PC-9 (cell line): ENCODE measurements at regions not wholly inside any gene's neighbourhood (a gene's known extent, or its start where the extent isn't known, plus 50 kb on each side); places are given as distances from the start of the nearest gene placed in this dataset.

Source experiments
- BruUV-seq: library from RNA; stranded (reverse); fragments of 400-500 nt; replicated peaks from 2 replicates; lab custom pipeline; 2021; lab: Mats Ljungman, UMichigan
- CTCF ChIA-PET: fragments of 300-600 bp; sonication (Branson Sonifier 250); formaldehyde crosslinking; loops from one replicate; lab custom pipeline; 2022; ENCODE audit warnings: antibody characterized with exemption; lab: Charles Lee
- POLR2A ChIA-PET: fragments of 300-600 bp; sonication (Branson Sonifier 250); formaldehyde crosslinking; loops from one replicate; lab custom pipeline; 2022; ENCODE audit warnings: antibody characterized with exemption; ENCODE audit not compliant: unreplicated experiment; lab: Charles Lee
- DNase-seq, 2 experiments: peaks; one replicate each; pipeline versions ENCODE4 v3.0.0 to v3.0.0-alpha.2; 2015 to 2022; ENCODE audit warnings: mixed read lengths in 1 of 2
- H2AFZ ChIP-seq: fragments of 200-600 bp; sonication (generic); 2 replicates; pipeline ENCODE4 v1.8.1; 2017; ENCODE audit warnings: antibody characterized with exemption
- H3F3A ChIP-seq: fragments of 200-600 bp; sonication (generic); 2 replicates; pipeline ENCODE4 v1.8.1; 2017; ENCODE audit warnings: antibody characterized with exemption, mild to moderate bottlenecking, low read depth; ENCODE audit not compliant: insufficient read depth
- H3K27ac ChIP-seq: fragments of 200-600 bp; sonication (generic); 2 replicates; pipeline ENCODE4 v1.6.1; 2016; ENCODE audit warnings: mixed run types
- H3K27me3 ChIP-seq: fragments of 200-600 bp; sonication (generic); 2 replicates; pipeline ENCODE4 v1.6.1; 2016; ENCODE audit warnings: low read depth, mixed run types; ENCODE audit not compliant: insufficient read depth
- H3K36me3 ChIP-seq: fragments of 200-600 bp; sonication (generic); 2 replicates; pipeline ENCODE4 v1.6.1; 2016; ENCODE audit warnings: low read depth, mixed run types
- H3K4me1 ChIP-seq: fragments of 200-600 bp; sonication (generic); replicated peaks from 2 replicates; pipeline ENCODE4 v1.6.1; 2016; ENCODE audit warnings: mixed run types; ENCODE audit not compliant: insufficient read depth
- H3K4me2 ChIP-seq: fragments of 200-600 bp; sonication (generic); 2 replicates; pipeline ENCODE4 v1.6.1; 2017; ENCODE audit warnings: mixed run types
- H3K4me3 ChIP-seq: fragments of 200-600 bp; sonication (generic); 2 replicates; pipeline ENCODE4 v1.6.1; 2016; ENCODE audit warnings: mixed run types
- H3K79me2 ChIP-seq: fragments of 200-600 bp; sonication (generic); 2 replicates; pipeline ENCODE4 v1.6.1; 2017; ENCODE audit warnings: low read depth, mixed run types
- H3K9me2 ChIP-seq: fragments of 200-600 bp; sonication (generic); 2 replicates; pipeline ENCODE4 v1.8.1; 2017; ENCODE audit warnings: mild to moderate bottlenecking; ENCODE audit not compliant: insufficient read depth
- H3K9me3 ChIP-seq: fragments of 200-600 bp; sonication (generic); 2 replicates; pipeline ENCODE4 v1.8.1; 2016; ENCODE audit warnings: low read depth; ENCODE audit not compliant: insufficient read depth
- H4K20me1 ChIP-seq: fragments of 200-600 bp; sonication (generic); 2 replicates; pipeline ENCODE4 v1.8.1; 2017; ENCODE audit not compliant: insufficient read depth
- CTCF ChIP-seq: fragments of 200-600 bp; sonication (generic); conservative IDR thresholded peaks from 2 replicates; pipeline ENCODE4 v1.6.1; 2017; ENCODE audit warnings: mixed run types, antibody characterized with exemption, mild to moderate bottlenecking, moderate library complexity
- EZH2 ChIP-seq: fragments of 200-600 bp; sonication (generic); IDR thresholded peaks from 2 replicates; pipeline ENCODE4 v1.8.0; 2017; ENCODE audit warnings: antibody characterized with exemption, low read depth
- intact Hi-C: fragments of 100-400 bp; cut with micrococcal nuclease; formaldehyde crosslinking; loops from one replicate; pipeline ENCODE4 v1.10.0; 2022; ENCODE audit not compliant: unreplicated experiment

- H3F3A ChIP-seq, result no peaks in the 10 kb centered on the region
Observed at GRCh38 chr2:154934213-154934612, 235.7 kb downstream of the KCNJ3 start.

GRCh38 chr2:154924531-154924930 lies 226.0 kb downstream of the KCNJ3 start:
- no peak overlapping the region for H3K4me3 ChIP-seq
- H3K9me2 ChIP-seq, result no peaks in the 10 kb centered on the region
- intact Hi-C loops, result no loop called here
- POLR2A ChIA-PET, result no interaction called here
- no peaks in the 10 kb centered on the region for H3K27me3 ChIP-seq
- no peak for TF ChIP-seq CTCF
- TF ChIP-seq EZH2, result no peak
- no peaks in the 10 kb centered on the region for H3F3A ChIP-seq
- H3K4me2 ChIP-seq, result no peak overlapping the region
- no peaks in the 10 kb centered on the region for H3K79me2 ChIP-seq
- H3K9me3 ChIP-seq, result no peaks in the 10 kb centered on the region
- no TSS peak for BruUV-seq
- no peak for DNase-seq
- H2AFZ ChIP-seq, result no peak overlapping the region
- CTCF ChIA-PET, result no interaction called here
- no peaks in the 10 kb centered on the region for H4K20me1 ChIP-seq
- H3K36me3 ChIP-seq, result no peaks in the 10 kb centered on the region
- H3K27ac ChIP-seq, result no peak overlapping the region
- no peaks in the 10 kb centered on the region for H3K4me1 ChIP-seq

More at GRCh38 chr2:154934213-154934612, 235.7 kb downstream of the KCNJ3 start:
- CTCF ChIA-PET, result no interaction called here
- H3K79me2 ChIP-seq, result no peaks in the 10 kb centered on the region
- H3K4me2 ChIP-seq, result no peak overlapping the region
- TF ChIP-seq CTCF, result no peak
- TF ChIP-seq EZH2, result no peak
- POLR2A ChIA-PET, result no interaction called here
- no peak overlapping the region for H3K27ac ChIP-seq
- no peaks in the 10 kb centered on the region for H3K36me3 ChIP-seq
- BruUV-seq, result no TSS peak
- no peak overlapping the region for H2AFZ ChIP-seq
- H3K4me3 ChIP-seq, result no peak overlapping the region
- DNase-seq, result no peak
- H4K20me1 ChIP-seq, result no peaks in the 10 kb centered on the region
- intact Hi-C loops, result no loop called here
- no peaks in the 10 kb centered on the region for H3K4me1 ChIP-seq
- no peaks in the 10 kb centered on the region for H3K9me2 ChIP-seq
- H3K27me3 ChIP-seq, result no peaks in the 10 kb centered on the region
- H3K9me3 ChIP-seq, result no peaks in the 10 kb centered on the region

- Histone ChIP-seq H3K27ac (no peak overlapping the region), H4K20me1 (no peaks in the 10 kb centered on the region), H3F3A (no peaks in the 10 kb centered on the region), H3K27me3 (no peaks in the 10 kb centered on the region), H3K9me2 (no peaks in the 10 kb centered on the region), H3K79me2 (no peaks in the 10 kb centered on the region), H3K36me3 (no peaks in the 10 kb centered on the region), H3K4me2 (no peak overlapping the region), H3K4me1 (no peaks in the 10 kb centered on the region), H3K9me3 (no peaks in the 10 kb centered on the region), H2AFZ (no peak overlapping the region), H3K4me3 (no peak overlapping the region)
- no peak for DNase-seq
- no TSS peak for BruUV-seq
- POLR2A ChIA-PET, result no interaction called here
- CTCF ChIA-PET, result no interaction called here
- TF ChIP-seq EZH2 (no peak), CTCF (no peak)
- intact Hi-C loops, result no loop called here
Observed at GRCh38 chr2:154914561-154914960, 216.1 kb downstream of the KCNJ3 start.
